ENCODE measurements at regions not wholly inside any gene's neighbourhood (a gene's known extent, or its start where the extent isn't known, plus 50 kb on each side); places are given as distances from the start of the nearest gene placed in this dataset.
A peak's percentile ranks its signal among the peaks of the same experiment; 100 is the strongest.

GRCh38 chr4:12861422-12861821 lies 622.7 kb downstream of the RAB28 start:
- WGBS (ENCODE audit: insufficient coverage) = 83% methylated on average over 1 of the region's 1 CpG
- intact Hi-C loops (cut with micrococcal nuclease) = no loop called here
- Mint-ChIP-seq H3K36me3 (no peaks in the 10 kb centered on the region), H3K9me3 (peaks cover 0 to 3% (median 0%) of the 10 kb centered on the region in 7 donors), H3K27me3 (ENCODE audit: low read depth in 3 of 3) (peaks cover 0 to 3% (median 1%) of the 10 kb centered on the region in 3 donors), H3K4me1 (no peaks in the 10 kb centered on the region), H3K27ac (no peak overlapping the region), H3K4me3 (no peak overlapping the region)
- Histone ChIP-seq H3K9ac (ENCODE audit: insufficient read depth, low read length, poor library complexity, severe bottlenecking) (no peak overlapping the region), H3K79me2 (ENCODE audit: insufficient read depth, low read length) (no peaks in the 10 kb centered on the region), H3K4me2 (replicated peaks; ENCODE audit: extremely low read depth, low read length, poor library complexity, severe bottlenecking) (no peak overlapping the region), H3K27me3 (ENCODE audit: control insufficient read depth in 2 of 2, insufficient read depth in 2 of 2, low read length in 2 of 2) (no peaks in the 10 kb centered on the region), H3K4me3 (replicated peaks in 1 of 3; ENCODE audit: low read depth in 2 of 3, low read length in 3 of 3) (no peak overlapping the region), H3K4me1 (ENCODE audit: control insufficient read depth in 1 of 2, insufficient read depth in 2 of 2, low read length in 2 of 2) (no peaks in the 10 kb centered on the region), H2AFZ (ENCODE audit: insufficient read depth, low read depth, low read length, poor library complexity, severe bottlenecking) (no peak overlapping the region), H3K36me3 (replicated peaks in 1 of 2; ENCODE audit: control insufficient read depth in 1 of 2, insufficient read depth in 2 of 2, low read length in 2 of 2) (no peaks in the 10 kb centered on the region), H4K20me1 (ENCODE audit: insufficient read depth, low read length) (no peaks in the 10 kb centered on the region), H3K27ac (ENCODE audit: low read depth in 1 of 2, low read length in 2 of 2) (no peak overlapping the region), H3K9me3 (replicated peaks in 1 of 2; ENCODE audit: control insufficient read depth in 1 of 2, insufficient read depth in 1 of 2, low read length in 2 of 2) (no peaks in the 10 kb centered on the region)
- DNase-seq = no peak
- TF ChIP-seq CTCF (IDR thresholded peaks at IDR 0.05) = no peak

- peak overlapping the region in 1 of 2 donors; percentile 12 for H3K4me3 Mint-ChIP-seq
- Histone ChIP-seq H3K36me3 (replicated peaks in 1 of 2; ENCODE audit: control insufficient read depth in 1 of 2, insufficient read depth in 2 of 2, low read length in 2 of 2) (no peaks in the 10 kb centered on the region), H3K79me2 (ENCODE audit: insufficient read depth, low read length) (no peaks in the 10 kb centered on the region), H3K27me3 (ENCODE audit: control insufficient read depth in 2 of 2, insufficient read depth in 2 of 2, low read length in 2 of 2) (no peaks in the 10 kb centered on the region), H3K9me3 (replicated peaks in 1 of 2; ENCODE audit: control insufficient read depth in 1 of 2, insufficient read depth in 1 of 2, low read length in 2 of 2) (no peaks in the 10 kb centered on the region), H3K4me2 (replicated peaks; ENCODE audit: extremely low read depth, low read length, poor library complexity, severe bottlenecking) (no peak overlapping the region), H3K4me1 (ENCODE audit: control insufficient read depth in 1 of 2, insufficient read depth in 2 of 2, low read length in 2 of 2) (no peaks in the 10 kb centered on the region), H4K20me1 (ENCODE audit: insufficient read depth, low read length) (no peaks in the 10 kb centered on the region), H2AFZ (ENCODE audit: insufficient read depth, low read depth, low read length, poor library complexity, severe bottlenecking) (no peak overlapping the region), H3K4me3 (replicated peaks in 1 of 3; ENCODE audit: low read depth in 2 of 3, low read length in 3 of 3) (no peak overlapping the region), H3K9ac (ENCODE audit: insufficient read depth, low read length, poor library complexity, severe bottlenecking) (no peak overlapping the region), H3K27ac (ENCODE audit: low read depth in 1 of 2, low read length in 2 of 2) (no peak overlapping the region)
- H3K27me3 Mint-ChIP-seq (ENCODE audit: low read depth in 3 of 3) = peaks cover 2 to 10% (median 4%) of the 10 kb centered on the region in 3 donors
- WGBS (ENCODE audit: insufficient coverage) = 30% methylated on average over 2 of the region's 8 CpGs
- peaks cover 0 to 2% (median 0%) of the 10 kb centered on the region in 7 donors for H3K9me3 Mint-ChIP-seq
- H3K36me3 Mint-ChIP-seq = no peaks in the 10 kb centered on the region
- no peak overlapping the region for H3K27ac Mint-ChIP-seq
- TF ChIP-seq CTCF (IDR thresholded peaks at IDR 0.05) = no peak
- no peak for DNase-seq
- H3K4me1 Mint-ChIP-seq = no peaks in the 10 kb centered on the region
- intact Hi-C loops (cut with micrococcal nuclease) = no loop called here
These were observed 631.5 kb downstream of the RAB28 start for GRCh38 chr4:12852338-12853307.
